ENCODE measurements at regions not wholly inside any gene's neighbourhood (a gene's known extent, or its start where the extent isn't known, plus 50 kb on each side); places are given as distances from the start of the nearest gene placed in this dataset.
A peak's percentile ranks its signal among the peaks of the same experiment; 100 is the strongest.

GRCh38 chr5:39521940-39522590 is 97.3 kb upstream of the DAB2 start:
- no peak overlapping the region for H3K4me3 ChIP-seq (ENCODE audit: low read length)
- H3K27me3 ChIP-seq (ENCODE audit: control insufficient read depth, insufficient read depth, low read length), result no peaks in the 10 kb centered on the region
- no peak for DNase-seq
- H3K27ac ChIP-seq (ENCODE audit: low read length), result no peak overlapping the region
- H3K9me3 ChIP-seq (ENCODE audit: control insufficient read depth, low read depth, low read length), result no peaks in the 10 kb centered on the region
- peaks cover 4% of the 10 kb centered on the region for H3K4me1 ChIP-seq (ENCODE audit: control insufficient read depth, insufficient read depth, low read length)
- no peaks in the 10 kb centered on the region for H3K36me3 ChIP-seq (ENCODE audit: control insufficient read depth, insufficient read depth, low read length)
- 100% methylated on average over 1 of the region's 4 CpGs for WGBS (ENCODE audit: insufficient coverage, low lambda C conversion rate)

- no peak overlapping the region for H3K27ac ChIP-seq (ENCODE audit: low read length)
- no CpG with 5 or more reads among the region's 2 CpGs for WGBS (ENCODE audit: insufficient coverage, low lambda C conversion rate)
- no peaks in the 10 kb centered on the region for H3K36me3 ChIP-seq (ENCODE audit: control insufficient read depth, insufficient read depth, low read length)
- no peaks in the 10 kb centered on the region for H3K27me3 ChIP-seq (ENCODE audit: control insufficient read depth, insufficient read depth, low read length)
- peaks cover 4% of the 10 kb centered on the region for H3K4me1 ChIP-seq (ENCODE audit: control insufficient read depth, insufficient read depth, low read length)
- H3K9me3 ChIP-seq (ENCODE audit: control insufficient read depth, low read depth, low read length), result no peaks in the 10 kb centered on the region
- H3K4me3 ChIP-seq (ENCODE audit: low read length), result no peak overlapping the region
- no peak for DNase-seq
Observed at GRCh38 chr5:39521098-39521860, 96.5 kb upstream of the DAB2 start.

DNA sequence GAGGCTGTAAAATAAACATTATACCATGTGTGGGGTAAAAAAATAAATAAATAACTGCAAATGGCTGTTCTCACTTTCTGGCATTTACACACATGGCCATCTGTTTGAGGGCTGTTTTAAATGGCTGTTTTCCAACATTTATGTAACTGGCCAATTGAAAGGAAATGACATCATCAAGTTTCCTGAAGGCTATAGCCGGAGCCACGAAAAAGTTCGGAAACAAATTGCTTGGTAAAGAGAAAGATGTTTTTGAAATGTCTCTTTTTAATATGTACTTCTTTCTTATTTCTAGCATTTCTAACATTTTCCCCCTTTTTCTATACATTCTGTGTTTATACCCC is 95.4 kb upstream of the DAB2 start:
- Histone ChIP-seq H3K4me1 (ENCODE audit: control insufficient read depth, insufficient read depth, low read length) (peaks cover 4% of the 10 kb centered on the region), H3K27me3 (ENCODE audit: control insufficient read depth, insufficient read depth, low read length) (no peaks in the 10 kb centered on the region), H3K4me3 (ENCODE audit: low read length) (no peak overlapping the region), H3K27ac (ENCODE audit: low read length) (no peak overlapping the region), H3K9me3 (ENCODE audit: control insufficient read depth, low read depth, low read length) (no peaks in the 10 kb centered on the region), H3K36me3 (ENCODE audit: control insufficient read depth, insufficient read depth, low read length) (no peaks in the 10 kb centered on the region)
- DNase-seq, result peak; percentile 26 to 30
- no CpG with 5 or more reads among the region's 3 CpGs for WGBS (ENCODE audit: insufficient coverage, low lambda C conversion rate)

- H3K27ac ChIP-seq (ENCODE audit: low read length), result peak overlapping the region; percentile 33
- no peaks in the 10 kb centered on the region for H3K9me3 ChIP-seq (ENCODE audit: control insufficient read depth, low read depth, low read length)
- H3K4me1 ChIP-seq (ENCODE audit: control insufficient read depth, insufficient read depth, low read length), result peaks cover 4% of the 10 kb centered on the region
- no peak for DNase-seq
- WGBS (ENCODE audit: insufficient coverage, low lambda C conversion rate), result 82% methylated on average over 2 of the region's 3 CpGs
- no peaks in the 10 kb centered on the region for H3K36me3 ChIP-seq (ENCODE audit: control insufficient read depth, insufficient read depth, low read length)
- no peak overlapping the region for H3K4me3 ChIP-seq (ENCODE audit: low read length)
- no peaks in the 10 kb centered on the region for H3K27me3 ChIP-seq (ENCODE audit: control insufficient read depth, insufficient read depth, low read length)
Observed at GRCh38 chr5:39519566-39520231, 94.9 kb upstream of the DAB2 start.

DNA sequence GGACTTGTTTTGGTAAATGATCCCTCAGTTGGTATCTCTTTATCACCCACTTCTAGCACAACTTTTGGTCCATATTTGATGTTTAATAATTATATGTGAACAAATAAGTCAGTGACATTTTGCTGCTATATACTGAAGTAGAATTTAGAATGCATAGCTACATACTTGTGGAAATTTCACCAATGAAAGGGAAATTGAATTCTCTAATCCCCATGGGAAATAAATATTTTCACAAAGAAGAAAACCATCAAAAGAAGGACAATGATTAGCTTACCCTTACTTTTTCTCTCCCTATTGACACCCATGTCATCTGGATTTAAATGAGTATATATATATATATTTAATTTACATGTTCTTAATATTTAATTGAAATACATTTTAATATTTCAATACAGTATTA is 94.3 kb upstream of the DAB2 start:
- Histone ChIP-seq H3K27ac (ENCODE audit: low read length) (no peak overlapping the region), H3K27me3 (ENCODE audit: control insufficient read depth, insufficient read depth, low read length) (no peaks in the 10 kb centered on the region), H3K4me3 (ENCODE audit: low read length) (no peak overlapping the region), H3K9me3 (ENCODE audit: control insufficient read depth, low read depth, low read length) (no peaks in the 10 kb centered on the region), H3K4me1 (ENCODE audit: control insufficient read depth, insufficient read depth, low read length) (peaks cover 4% of the 10 kb centered on the region), H3K36me3 (ENCODE audit: control insufficient read depth, insufficient read depth, low read length) (no peaks in the 10 kb centered on the region)
- DNase-seq, result no peak

DNA sequence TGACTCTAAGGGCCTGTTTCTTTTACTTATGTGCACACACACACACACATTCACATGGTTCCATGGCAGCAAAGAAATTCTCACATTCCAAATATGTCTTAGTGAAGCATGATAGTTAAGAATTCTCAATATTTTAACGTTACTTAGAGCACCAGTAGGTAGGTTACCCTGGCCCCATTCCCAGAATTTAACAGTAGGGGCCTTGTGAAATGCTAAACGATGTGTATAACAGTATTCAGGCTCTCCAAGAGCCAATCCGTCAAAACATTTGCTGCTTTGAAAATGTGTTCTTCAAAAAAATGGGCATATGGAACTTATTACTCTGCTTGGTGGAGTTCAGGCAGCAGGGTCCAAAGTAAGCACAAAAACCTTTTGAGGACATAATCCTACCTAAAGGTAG is 93.7 kb upstream of the DAB2 start:
- no peak for DNase-seq
- Histone ChIP-seq H3K36me3 (ENCODE audit: control insufficient read depth, insufficient read depth, low read length) (no peaks in the 10 kb centered on the region), H3K27me3 (ENCODE audit: control insufficient read depth, insufficient read depth, low read length) (no peaks in the 10 kb centered on the region), H3K4me1 (ENCODE audit: control insufficient read depth, insufficient read depth, low read length) (peaks cover 4% of the 10 kb centered on the region), H3K4me3 (ENCODE audit: low read length) (no peak overlapping the region), H3K27ac (ENCODE audit: low read length) (no peak overlapping the region), H3K9me3 (ENCODE audit: control insufficient read depth, low read depth, low read length) (no peaks in the 10 kb centered on the region)
- WGBS (ENCODE audit: insufficient coverage, low lambda C conversion rate), result 83% methylated on average over 1 of the region's 3 CpGs

DNA sequence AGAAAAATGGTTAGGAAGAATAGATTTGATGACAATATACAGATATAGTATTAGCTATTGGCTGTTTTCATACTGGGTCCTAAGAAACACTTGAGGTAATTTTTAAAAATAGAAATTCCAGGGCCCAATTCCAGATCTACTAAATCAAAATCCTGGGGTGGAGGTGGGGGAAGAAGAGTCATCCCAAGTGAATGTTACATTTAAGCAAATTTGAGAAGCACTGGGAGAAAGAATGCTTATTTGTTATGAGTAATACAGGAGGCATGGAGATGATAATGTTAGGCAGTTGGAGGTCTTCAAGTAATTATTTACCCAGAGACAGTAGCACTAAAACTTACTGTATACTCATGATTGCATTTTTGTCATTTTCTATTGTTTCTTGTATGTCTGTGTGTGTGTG is 93.0 kb upstream of the DAB2 start:
- Histone ChIP-seq H3K9me3 (ENCODE audit: control insufficient read depth, low read depth, low read length) (no peaks in the 10 kb centered on the region), H3K36me3 (ENCODE audit: control insufficient read depth, insufficient read depth, low read length) (no peaks in the 10 kb centered on the region), H3K27me3 (ENCODE audit: control insufficient read depth, insufficient read depth, low read length) (no peaks in the 10 kb centered on the region), H3K4me3 (ENCODE audit: low read length) (no peak overlapping the region), H3K27ac (ENCODE audit: low read length) (no peak overlapping the region), H3K4me1 (ENCODE audit: control insufficient read depth, insufficient read depth, low read length) (peaks cover 4% of the 10 kb centered on the region)
- DNase-seq, result no peak

DNA sequence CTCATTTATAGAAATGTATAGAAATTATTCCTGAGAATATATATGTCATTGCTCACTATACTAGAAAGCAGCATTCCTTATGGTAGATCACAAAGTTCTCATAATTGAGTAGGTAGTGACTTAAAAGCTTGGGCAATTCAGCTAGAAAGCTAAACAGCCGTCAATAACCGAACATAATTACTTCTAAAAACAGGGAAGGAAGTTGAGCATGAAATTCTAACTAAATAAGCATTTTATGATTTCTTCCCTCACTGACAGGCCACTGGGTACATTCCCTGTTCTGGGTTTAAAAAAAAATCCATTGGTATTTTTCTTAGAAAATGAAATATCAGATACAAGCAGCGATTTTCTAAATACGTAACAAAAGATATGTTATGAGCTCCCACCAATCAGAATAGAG is 91.1 kb upstream of the DAB2 start:
- Histone ChIP-seq H3K4me1 (ENCODE audit: control insufficient read depth, insufficient read depth, low read length) (peaks cover 4% of the 10 kb centered on the region), H3K36me3 (ENCODE audit: control insufficient read depth, insufficient read depth, low read length) (no peaks in the 10 kb centered on the region), H3K9me3 (ENCODE audit: control insufficient read depth, low read depth, low read length) (no peaks in the 10 kb centered on the region), H3K4me3 (ENCODE audit: low read length) (no peak overlapping the region), H3K27me3 (ENCODE audit: control insufficient read depth, insufficient read depth, low read length) (no peaks in the 10 kb centered on the region), H3K27ac (ENCODE audit: low read length) (no peak overlapping the region)
- no peak for DNase-seq
- WGBS (ENCODE audit: insufficient coverage, low lambda C conversion rate), result 62% methylated on average over 2 of the region's 4 CpGs

- Histone ChIP-seq H3K27ac (ENCODE audit: low read length) (no peak overlapping the region), H3K36me3 (ENCODE audit: control insufficient read depth, insufficient read depth, low read length) (no peaks in the 10 kb centered on the region), H3K4me3 (ENCODE audit: low read length) (no peak overlapping the region), H3K27me3 (ENCODE audit: control insufficient read depth, insufficient read depth, low read length) (no peaks in the 10 kb centered on the region), H3K4me1 (ENCODE audit: control insufficient read depth, insufficient read depth, low read length) (no peaks in the 10 kb centered on the region), H3K9me3 (ENCODE audit: control insufficient read depth, low read depth, low read length) (no peaks in the 10 kb centered on the region)
- WGBS (ENCODE audit: insufficient coverage, low lambda C conversion rate), result no CpG with 5 or more reads among the region's 1 CpG
- no peak for DNase-seq
Observed at GRCh38 chr5:39513236-39513635, 88.5 kb upstream of the DAB2 start.

- Histone ChIP-seq H3K27me3 (ENCODE audit: control insufficient read depth, insufficient read depth, low read length) (no peaks in the 10 kb centered on the region), H3K27ac (ENCODE audit: low read length) (no peak overlapping the region), H3K36me3 (ENCODE audit: control insufficient read depth, insufficient read depth, low read length) (no peaks in the 10 kb centered on the region), H3K4me1 (ENCODE audit: control insufficient read depth, insufficient read depth, low read length) (no peaks in the 10 kb centered on the region), H3K4me3 (ENCODE audit: low read length) (no peak overlapping the region), H3K9me3 (ENCODE audit: control insufficient read depth, low read depth, low read length) (no peaks in the 10 kb centered on the region)
- no CpG with 5 or more reads among the region's 5 CpGs for WGBS (ENCODE audit: insufficient coverage, low lambda C conversion rate)
- DNase-seq, result no peak
Observed at GRCh38 chr5:39506211-39506610, 81.4 kb upstream of the DAB2 start.

GRCh38 chr5:39505791-39506190 is 81.0 kb upstream of the DAB2 start:
- H3K4me3 ChIP-seq (ENCODE audit: low read length), result no peak overlapping the region
- no CpG with 5 or more reads among the region's 5 CpGs for WGBS (ENCODE audit: insufficient coverage, low lambda C conversion rate)
- no peaks in the 10 kb centered on the region for H3K36me3 ChIP-seq (ENCODE audit: control insufficient read depth, insufficient read depth, low read length)
- H3K27me3 ChIP-seq (ENCODE audit: control insufficient read depth, insufficient read depth, low read length), result no peaks in the 10 kb centered on the region
- H3K9me3 ChIP-seq (ENCODE audit: control insufficient read depth, low read depth, low read length), result no peaks in the 10 kb centered on the region
- H3K27ac ChIP-seq (ENCODE audit: low read length), result no peak overlapping the region
- no peaks in the 10 kb centered on the region for H3K4me1 ChIP-seq (ENCODE audit: control insufficient read depth, insufficient read depth, low read length)
- DNase-seq, result no peak

Data from large intestine (tissue), 3 donors.